Hematopoietic multipotent progenitor cell (in vitro differentiated cells): ENCODE measurements at regions not wholly inside any gene's neighbourhood (a gene's known extent, or its start where the extent isn't known, plus 50 kb on each side); places are given as distances from the start of the nearest gene placed in this dataset.
"Not testable (repeated sequence)": the region's sequence is repeated elsewhere in the genome, so short reads cannot be mapped to it uniquely, and the experiment has no call there.

Experiments used
- DNase-seq, 3 donors: peaks; one replicate each; pipeline ENCODE4 v3.0.0-alpha.2; 2011 to 2015; ENCODE audit warnings: low read depth in 2 of 3, low spot score in 2 of 3

DNA sequence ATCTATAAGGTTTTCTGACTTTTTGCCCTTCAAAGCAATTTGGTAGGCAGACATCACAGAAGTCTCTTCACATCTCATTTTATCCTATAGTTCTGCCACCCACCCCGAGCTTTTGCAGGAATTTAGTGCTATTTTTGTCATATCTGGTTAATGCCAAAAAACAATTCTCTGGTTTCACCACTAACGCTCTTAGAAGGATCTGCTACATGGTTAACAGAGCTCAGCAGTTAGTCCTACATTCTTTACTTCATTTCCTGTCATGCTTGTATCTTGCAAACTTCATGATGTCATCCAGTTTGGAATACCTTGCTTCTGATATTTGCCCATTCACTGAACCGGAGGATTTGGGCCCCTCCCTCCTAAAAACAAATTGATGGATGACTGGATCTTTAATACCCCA is 116.8 kb upstream of the SERPINE2 start:
- DNase-seq, result no peak

DNA sequence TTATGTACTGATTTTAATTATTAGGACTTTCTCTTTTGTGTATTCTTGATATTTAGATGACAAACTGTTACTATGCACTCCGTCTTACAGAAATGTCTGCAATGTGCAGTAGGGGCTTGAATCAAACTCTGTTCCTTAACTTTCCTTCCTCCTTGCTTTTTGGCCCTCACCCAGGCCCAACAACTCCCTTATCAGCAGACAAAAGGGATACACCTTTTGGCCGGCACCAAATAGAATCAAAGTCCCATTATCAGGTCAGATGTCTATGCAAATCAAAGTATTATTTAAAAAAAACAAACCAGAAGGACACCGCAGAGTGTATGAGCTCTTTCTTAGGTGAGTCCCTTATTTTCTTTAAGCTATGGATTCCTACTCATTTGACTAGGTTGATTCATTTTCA is 116.3 kb upstream of the SERPINE2 start:
- no peak for DNase-seq

DNA sequence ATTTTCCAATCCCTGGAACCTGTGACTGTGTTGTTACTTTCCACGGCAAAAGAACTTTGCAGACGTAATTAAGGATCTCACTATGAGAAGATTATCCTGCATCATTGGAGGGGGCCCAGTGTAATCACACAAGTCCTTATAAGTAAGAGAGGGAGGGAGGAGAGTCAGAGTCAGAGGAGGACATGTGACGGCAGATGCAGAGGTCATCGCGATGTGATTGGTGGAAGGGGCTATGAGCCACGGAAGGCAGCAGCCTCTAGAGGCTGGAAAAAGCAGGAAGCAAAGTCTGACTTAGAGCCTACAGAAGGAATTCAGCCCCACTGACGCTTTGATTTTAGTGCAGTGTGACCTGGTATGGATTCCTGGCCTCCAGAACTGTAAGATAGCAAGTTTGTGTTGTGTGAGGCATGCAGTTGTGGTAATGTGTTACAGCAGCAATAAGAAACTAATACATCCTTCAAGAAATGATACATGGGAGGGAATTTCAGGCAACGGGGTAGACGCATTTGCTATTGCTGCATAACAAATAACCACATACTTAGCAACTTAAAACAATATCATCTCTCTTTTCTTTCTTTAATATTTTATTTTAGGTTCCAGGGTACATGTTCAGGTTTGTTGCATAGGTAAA is 112.7 kb upstream of the SERPINE2 start:
- no peak for DNase-seq

DNA sequence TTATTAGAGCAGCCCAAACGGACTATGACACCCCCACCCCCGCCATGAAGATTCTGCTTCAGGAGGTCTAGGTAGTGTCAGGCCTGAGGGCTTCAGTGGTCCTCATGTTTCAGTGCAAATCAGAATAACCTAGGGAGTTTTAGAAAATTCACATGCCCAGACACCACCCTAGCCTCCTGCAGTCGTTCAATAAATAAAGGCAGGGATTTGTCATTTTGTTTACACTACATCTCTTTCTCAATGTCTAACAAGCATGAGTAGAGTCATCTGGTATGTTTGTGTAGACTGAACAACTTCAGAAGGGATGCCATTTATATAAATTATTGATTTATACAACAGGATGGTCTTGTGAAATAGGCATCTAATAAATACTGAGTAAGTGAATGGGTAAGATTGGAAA is 112.1 kb upstream of the SERPINE2 start:
- DNase-seq, result no peak

DNA sequence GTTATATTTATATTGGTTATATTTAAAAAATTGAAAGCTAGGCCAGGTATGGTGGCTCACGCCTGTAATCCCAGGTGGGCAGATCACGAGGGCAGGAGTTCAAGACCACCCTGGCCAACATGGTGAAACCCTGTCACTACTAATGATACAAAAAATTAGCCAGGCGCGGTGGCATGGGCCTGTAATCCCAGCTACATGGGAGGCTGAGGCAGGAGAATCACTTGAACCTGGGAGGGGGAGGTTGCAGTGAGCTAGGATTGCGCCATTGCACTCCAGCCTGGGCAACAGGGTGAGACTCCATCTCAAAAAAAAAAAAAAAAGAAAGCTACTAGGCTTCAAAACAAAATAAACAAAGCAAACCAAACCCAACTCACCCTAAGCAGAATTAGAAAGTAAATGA is 109.0 kb upstream of the SERPINE2 start:
- not testable (repeated sequence) for DNase-seq

DNA sequence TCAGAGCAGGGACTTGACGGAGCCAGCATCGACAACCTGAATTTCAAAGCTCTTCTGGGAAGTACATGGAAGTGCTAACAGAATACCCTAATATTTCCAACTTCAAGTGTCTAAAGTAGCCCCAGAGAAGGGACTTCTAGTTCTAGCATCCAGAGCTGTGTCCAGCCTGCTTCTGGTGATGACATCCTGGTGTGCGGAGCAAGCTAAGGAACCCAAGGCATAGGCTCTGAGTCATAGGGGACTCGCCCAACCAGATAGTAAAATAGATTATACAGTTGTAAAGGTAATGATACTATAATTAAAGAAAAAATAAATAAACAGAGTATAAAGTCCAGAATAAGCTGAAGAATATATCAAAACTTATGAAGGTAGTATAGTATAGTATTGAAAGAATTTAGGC is 108.1 kb upstream of the SERPINE2 start:
- DNase-seq, result no peak

DNA sequence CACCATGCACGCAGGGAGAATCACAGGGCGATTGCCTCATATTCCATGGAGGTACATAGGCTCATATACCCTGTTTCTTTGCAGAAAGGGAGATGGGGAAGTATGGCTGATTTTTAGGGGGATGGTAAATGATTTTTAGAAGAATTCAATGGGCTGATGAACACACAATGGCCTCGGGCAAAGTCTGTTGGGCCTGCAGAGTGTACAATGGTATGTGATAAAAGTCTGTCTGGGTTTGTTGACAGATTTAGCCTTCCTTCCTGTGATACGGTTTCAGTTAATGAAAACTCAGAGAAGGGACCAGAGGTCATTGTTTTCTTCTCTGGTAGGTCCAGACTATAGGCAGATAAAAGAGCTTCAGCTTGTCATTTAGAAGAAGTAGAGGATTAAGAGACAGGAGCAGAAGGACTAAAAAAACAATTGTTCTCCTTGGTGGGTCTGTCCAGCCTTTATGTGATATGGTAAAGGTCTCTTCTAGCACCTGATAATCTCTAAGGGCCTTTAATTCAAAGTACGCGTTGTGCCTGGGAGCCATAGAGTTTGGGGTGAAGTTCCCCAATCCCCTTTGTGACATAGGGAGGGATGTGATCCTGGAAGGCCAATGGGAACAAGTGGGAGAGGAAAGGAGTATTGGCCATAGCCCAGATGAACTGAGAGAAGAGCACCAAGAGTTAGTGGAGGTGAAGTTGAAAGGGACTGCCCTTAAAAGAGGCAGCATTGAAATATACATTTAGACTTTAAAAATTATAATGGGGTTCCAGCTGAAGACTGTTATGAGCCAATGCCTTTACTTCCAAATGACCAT is 107.5 kb upstream of the SERPINE2 start:
- DNase-seq, result no peak

DNA sequence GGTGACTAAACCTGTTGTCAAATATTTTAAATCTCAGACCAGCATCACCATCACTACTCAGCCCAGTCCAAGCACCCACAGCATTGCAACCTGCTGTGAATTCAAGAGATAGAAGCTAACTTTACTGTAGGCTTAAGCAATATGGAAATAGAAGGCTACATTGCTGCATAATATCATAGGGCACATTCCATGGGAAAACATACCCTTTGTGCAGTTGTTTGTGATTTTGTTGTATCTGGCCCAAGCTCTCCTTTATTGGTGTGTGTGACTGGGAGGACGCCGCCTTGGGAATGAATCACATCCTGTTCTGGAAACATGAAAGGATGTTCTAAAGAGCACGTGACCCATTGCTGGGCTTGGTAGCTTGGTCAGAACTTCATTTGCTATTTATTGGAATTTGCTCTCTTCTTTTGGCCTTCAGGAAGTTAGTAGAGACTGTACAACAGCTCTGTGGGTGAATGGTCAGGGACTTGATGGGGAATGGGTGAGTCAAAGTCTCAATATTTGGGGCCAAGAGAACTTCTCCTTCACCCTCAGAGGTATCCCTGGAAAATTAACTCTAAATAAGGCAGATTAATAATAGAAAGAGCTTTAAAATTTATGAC is 106.8 kb upstream of the SERPINE2 start:
- DNase-seq, result no peak

DNA sequence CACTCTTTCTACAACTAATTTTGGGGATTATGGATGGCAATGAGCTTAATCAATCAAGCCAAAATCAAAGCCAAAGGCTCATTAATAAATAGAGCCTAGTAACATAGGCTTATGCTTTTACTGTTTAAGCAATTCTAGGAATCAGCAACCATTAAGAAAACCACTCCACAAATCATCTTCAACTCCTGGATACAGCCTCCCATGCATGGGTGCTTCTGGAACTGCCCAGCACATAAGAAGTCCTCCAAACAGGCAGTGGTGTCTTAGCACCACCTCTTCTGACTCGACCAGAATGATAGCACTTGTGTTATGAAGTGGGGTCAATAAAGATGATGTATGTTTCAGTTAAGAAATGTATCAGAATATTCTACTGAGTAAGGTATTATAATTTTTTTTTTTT is 104.4 kb upstream of the SERPINE2 start:
- no peak for DNase-seq

DNA sequence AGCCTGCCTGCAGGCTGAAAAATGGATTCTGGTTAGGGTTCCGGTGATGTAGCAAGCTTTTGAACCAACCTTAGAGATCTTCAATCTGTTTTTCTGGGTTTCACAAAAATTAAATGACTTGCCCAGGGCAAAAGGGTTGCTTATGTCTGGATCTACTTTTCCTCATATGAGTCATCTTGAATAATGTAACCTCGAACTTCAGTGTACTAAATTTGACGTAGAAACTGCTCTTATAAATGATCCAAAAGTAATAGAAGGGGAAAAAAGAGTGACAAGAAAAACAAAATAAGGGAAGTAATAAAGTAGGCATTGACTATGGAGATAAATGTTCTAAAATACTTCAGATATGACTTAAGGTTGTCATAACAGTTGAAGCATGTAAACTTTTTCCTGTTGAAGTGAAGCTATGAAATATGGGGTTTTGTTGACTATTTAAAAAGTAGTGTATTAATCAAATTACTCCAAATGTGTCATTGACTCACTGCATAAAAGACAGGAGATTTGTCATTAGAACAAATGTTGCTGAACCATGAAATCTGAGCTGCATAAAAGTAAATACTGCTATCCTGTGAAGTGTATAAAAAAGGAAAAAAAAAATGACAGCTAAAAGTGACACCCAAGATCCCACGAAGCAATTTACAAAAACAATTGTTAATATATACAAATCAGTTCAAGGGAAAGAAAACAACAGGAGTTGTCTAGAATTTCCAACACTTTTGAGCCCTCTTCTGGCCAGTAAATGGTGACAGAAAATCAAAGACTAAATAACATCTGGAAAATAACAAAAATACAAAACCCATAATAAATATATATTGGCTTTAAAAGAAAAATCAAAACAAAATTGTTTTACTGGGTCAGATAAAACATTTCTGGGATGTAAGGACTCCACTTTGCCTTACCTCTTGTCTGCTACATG is 103.6 kb upstream of the SERPINE2 start:
- no peak for DNase-seq

DNA sequence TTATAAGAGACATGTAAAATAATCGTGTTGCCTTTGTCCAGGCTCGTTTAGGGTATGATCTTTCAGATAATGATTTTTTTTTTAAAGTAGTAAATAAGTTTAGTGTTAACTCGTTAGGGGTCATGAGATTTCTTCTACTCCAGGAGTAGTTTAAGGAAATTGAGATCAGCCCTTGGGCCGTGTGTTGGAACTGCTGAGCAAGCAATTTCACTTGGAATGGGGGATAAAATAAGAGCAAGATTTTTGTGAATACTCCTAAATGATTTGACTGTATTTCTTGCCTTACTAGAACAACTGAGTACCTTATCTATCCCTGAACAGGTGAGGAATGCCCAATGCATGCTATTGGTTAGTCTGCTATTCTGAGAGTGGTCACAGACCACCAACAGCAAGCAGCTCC is 102.2 kb upstream of the SERPINE2 start:
- no peak for DNase-seq

DNA sequence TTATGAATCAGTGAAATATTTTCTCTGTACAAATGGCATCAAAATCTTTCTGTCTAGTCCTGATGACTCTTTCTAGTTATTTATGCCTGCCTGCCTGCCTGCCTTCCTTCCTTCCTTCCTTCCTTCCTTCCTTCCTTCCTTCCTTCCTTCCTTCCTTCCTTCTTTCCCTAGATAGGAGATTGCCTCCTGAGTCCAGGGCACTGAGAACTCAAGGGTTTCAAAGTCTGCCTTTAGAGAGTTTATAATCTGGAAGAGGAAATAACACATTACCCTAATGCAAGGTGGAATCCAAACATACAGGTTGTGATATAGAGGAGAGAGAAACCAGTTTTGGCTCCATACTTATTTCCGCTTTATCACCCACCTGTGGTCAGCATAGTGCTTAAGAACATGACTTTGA is 98.1 kb upstream of the SERPINE2 start:
- DNase-seq, result no peak

DNA sequence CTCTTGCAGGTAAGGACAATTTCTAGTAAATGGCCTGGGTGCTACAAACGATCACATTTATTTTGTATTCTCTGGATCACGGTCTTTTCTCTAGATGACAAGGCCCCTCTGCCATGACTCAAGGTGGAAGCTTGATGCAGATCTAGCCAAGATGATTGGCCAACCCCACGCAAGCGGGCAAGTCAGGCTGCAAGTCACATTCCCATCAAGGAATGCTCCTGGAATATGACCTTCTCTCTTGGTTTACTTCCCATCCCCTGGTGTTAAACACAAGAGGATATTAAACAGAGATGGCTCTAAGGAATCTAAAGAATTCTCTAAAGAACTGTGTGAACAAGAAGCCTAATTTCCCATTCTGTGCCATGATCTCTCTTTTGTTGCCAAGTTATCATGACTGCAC is 97.3 kb upstream of the SERPINE2 start:
- DNase-seq, result no peak

DNA sequence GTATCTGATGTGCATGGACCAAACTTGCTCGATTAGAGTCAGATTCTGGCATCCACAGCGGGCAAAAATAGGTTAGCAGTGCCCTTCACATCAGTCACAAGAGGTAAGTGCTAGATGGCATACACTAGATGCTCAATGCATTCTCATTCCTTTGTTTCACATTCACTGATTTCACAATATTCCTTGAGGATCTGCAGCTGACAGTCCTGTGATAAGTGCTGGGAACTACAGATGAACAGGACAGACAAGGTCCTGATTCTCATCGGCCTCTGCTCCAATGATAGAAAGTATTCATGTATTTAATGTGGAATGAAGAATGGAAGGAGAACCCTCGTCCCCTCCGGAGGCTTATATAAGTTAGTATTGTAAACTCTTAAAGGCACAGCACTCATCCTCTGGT is 96.8 kb upstream of the SERPINE2 start:
- DNase-seq, result no peak

DNA sequence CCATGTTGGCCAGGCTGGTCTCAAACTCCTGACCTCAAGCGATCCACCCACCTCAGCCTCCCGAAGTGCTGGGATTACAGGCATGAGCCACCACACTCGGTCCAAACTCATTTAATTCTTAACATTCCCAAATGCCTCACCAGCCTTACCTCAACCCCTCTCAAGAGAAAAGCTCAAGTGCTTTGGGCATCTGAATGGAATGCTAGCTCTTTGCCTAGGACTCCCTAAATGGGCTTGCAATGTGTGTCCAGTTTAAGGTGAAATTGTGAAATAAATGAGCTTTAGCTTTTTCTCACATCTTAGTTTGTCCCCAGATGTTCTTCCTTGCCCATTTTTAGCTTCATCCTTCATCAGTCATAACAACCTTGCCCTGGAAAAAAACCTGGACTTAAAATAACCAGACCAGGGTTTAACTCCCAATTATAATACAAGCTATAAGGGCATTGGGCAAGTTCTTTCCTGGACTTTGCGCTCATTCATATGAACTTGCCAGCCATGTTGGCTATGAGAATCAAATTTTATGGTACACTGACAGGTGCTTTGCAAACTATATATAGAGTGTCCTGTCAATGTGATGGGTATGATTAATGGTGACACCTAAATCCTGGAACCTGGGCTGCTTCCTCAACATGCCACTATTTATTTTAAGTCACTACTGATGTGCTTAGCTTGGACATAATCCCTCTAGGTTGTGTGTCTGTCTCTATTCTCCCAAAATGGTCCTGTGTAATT is 95.1 kb upstream of the SERPINE2 start:
- DNase-seq, result no peak

DNA sequence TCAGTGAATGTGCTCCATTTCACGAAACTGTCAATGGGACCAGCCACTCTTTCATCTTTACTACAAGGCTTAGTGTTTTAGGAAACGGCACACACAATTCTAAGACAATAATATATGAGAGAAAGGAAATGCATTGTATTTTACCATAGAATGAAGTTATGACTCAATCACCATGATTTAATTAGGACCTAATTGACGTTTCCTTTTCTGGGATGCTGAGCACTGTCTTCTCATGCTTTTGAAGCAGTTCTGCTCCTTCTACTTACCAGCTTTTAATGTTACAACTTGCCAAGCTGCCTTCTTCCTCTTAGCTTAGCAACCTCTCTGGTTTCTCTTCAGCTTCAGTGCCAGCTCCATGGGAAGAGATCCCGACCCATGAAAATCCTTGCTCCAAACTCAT is 94.3 kb upstream of the SERPINE2 start:
- no peak for DNase-seq

DNA sequence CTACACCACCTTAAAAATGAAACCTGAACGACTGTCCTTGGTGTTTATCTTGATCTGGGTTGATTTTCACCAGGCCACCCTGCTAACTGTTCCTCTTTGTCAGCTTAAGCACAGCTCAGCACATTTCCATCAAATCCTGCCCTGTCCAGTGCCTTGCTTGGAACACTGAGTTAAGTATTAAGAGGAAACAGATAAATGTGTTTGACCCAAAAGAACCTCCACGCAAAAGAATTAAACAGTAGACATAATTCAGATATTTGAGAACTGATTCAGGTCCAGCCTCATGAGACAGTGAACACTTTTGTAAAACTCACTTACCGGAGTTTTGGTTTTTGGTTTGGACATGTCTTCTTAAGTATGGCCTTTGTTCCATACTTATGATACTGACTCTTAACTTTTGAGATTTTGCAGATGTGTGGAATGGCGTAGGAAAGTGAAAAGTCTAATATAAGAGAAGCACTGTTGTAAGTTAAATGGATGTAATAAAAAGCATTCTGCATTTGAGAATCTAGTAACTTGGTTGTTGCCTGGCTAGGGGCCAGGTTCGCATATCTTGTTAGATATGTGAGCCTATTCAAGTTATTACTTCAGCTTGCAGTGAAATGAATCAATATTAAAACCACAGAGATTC is 88.9 kb upstream of the SERPINE2 start:
- no peak for DNase-seq

DNA sequence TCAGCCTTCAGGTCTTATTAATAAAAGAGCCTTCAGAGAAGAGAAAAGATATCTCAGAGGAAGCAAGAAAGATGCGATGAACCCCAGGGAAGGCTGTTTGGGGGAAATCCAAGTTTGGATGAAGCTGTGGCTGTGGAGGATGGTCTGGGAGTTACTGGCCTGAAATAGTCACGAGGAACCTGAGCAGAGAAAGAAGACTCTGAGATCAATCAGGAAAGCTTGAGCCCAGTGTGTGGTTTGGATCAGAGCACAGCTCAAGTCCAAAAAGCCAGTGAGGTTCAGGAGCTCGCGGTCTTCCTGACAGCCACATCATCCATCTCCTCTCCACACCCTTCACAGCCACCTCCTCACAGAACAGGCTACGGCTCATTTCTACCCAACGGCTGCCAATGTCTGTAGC is 87.4 kb upstream of the SERPINE2 start:
- DNase-seq, result no peak

DNA sequence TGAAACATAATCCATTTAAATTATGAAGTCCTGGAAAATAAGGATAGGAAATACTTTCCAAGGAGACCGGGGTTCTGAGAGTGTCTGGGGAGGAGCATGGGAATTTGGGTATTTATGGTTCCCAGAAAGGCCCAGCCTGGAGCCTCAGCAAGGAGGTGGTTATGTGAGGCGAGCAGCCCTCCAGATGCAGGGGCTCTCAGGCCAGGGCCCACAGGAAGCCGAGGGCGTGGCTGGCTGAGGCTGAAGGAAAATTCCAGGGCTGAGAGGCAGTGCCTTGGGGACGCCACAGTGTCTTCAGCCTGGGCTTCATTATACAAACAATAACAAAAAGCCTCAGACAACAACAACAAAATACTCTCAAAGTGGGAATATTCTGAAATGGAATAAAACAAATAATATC is 86.9 kb upstream of the SERPINE2 start:
- no peak for DNase-seq

DNA sequence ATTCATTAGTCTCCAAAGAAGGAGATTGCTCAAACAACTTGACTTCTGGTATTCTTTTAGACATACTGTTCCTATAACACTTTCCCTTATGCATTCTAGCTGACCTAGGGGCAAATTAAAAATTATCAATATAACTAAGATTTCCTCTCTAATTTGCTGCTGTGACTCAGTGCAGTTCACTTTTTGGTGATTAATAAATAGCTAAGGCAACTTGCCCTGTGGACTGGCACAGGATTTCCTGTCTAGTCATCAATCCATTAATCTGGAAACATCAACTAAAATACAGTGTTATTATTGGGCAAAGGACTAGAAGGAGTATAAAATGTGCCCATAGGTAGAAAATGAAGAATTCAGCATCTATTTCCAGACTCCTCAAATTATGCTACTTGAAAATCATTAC is 83.5 kb upstream of the SERPINE2 start:
- no peak for DNase-seq
